SK-N-SH (cell line): ENCODE measurements at regions not wholly inside any gene's neighbourhood (a gene's known extent, or its start where the extent isn't known, plus 50 kb on each side); places are given as distances from the start of the nearest gene placed in this dataset.

ENCODE experiments used
- FOSL2 ChIP-seq: IDR thresholded peaks from 2 replicates; pipeline ENCODE4 v1.4.0; 2012; ENCODE audit warnings: low read depth, mild to moderate bottlenecking, moderate library complexity, borderline replicate concordance
- TF ChIP-seq, protein P1 (sequence below): fragments of 200-600 bp; sonication (generic); IDR thresholded peaks from 2 replicates; pipeline ENCODE4 v1.6.1; 2017; ENCODE audit warnings: antibody characterized with exemption, mild to moderate bottlenecking, moderate library complexity

DNA sequence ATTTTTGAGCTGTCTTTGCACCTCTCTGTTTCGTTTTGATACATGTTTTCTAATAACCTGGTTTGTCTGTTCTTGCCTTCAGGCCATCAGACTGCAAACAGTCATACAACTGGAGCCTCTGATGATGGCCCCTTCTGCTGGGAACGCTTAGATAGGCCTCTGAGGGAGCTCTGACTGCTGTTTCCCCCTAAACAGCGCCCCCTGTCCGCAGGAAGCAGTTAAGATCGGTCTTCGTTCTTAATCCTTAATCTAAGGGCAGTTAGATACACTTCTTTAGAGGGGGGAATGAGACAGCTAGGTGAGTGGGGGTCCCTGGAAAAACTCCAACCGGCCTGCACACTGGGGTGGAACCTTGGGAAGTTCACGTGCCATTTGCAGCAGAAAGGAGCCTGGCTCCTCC lies 1338.8 kb upstream of the SEL1L start:
- TF ChIP-seq FOSL2: no peak
- TF ChIP-seq, protein P1, sequence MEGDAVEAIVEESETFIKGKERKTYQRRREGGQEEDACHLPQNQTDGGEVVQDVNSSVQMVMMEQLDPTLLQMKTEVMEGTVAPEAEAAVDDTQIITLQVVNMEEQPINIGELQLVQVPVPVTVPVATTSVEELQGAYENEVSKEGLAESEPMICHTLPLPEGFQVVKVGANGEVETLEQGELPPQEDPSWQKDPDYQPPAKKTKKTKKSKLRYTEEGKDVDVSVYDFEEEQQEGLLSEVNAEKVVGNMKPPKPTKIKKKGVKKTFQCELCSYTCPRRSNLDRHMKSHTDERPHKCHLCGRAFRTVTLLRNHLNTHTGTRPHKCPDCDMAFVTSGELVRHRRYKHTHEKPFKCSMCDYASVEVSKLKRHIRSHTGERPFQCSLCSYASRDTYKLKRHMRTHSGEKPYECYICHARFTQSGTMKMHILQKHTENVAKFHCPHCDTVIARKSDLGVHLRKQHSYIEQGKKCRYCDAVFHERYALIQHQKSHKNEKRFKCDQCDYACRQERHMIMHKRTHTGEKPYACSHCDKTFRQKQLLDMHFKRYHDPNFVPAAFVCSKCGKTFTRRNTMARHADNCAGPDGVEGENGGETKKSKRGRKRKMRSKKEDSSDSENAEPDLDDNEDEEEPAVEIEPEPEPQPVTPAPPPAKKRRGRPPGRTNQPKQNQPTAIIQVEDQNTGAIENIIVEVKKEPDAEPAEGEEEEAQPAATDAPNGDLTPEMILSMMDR: peak; percentile 57
